Mesothelial cell of epicardium (in vitro differentiated cells): ENCODE measurements at regions not wholly inside any gene's neighbourhood (a gene's known extent, or its start where the extent isn't known, plus 50 kb on each side); places are given as distances from the start of the nearest gene placed in this dataset.

Experiments used
- DNase-seq, 2 experiments: peaks; one replicate each; pipeline ENCODE4 v3.0.0; 2021; ENCODE audit warnings: low spot score in 2 of 2; ENCODE audit not compliant: unreplicated experiment in 2 of 2
- H3K27ac Mint-ChIP-seq: 2 replicates; pipeline ENCODE4 v1.8.0; 2021; ENCODE audit warnings: mixed read lengths
- H3K27me3 Mint-ChIP-seq: 2 replicates; pipeline ENCODE4 v1.8.0; 2021; ENCODE audit warnings: low read depth, mixed read lengths
- H3K36me3 Mint-ChIP-seq: 2 replicates; pipeline ENCODE4 v1.8.0; 2021; ENCODE audit warnings: mixed read lengths
- H3K4me1 Mint-ChIP-seq: 2 replicates; pipeline ENCODE4 v1.8.0; 2021; ENCODE audit warnings: mixed read lengths
- H3K4me3 Mint-ChIP-seq: 2 replicates; pipeline ENCODE4 v1.8.0; 2021; ENCODE audit warnings: mild to moderate bottlenecking, moderate library complexity, mixed read lengths
- H3K9me3 Mint-ChIP-seq: 2 replicates; pipeline ENCODE4 v1.8.0; 2021; ENCODE audit warnings: mixed read lengths
- TF ChIP-seq, protein P1 (sequence below): fragments of 200-600 bp; sonication (generic); IDR thresholded peaks from one replicate; pipeline ENCODE4 v1.5.0; 2021; ENCODE audit warnings: antibody characterized with exemption; ENCODE audit not compliant: unreplicated experiment

DNA sequence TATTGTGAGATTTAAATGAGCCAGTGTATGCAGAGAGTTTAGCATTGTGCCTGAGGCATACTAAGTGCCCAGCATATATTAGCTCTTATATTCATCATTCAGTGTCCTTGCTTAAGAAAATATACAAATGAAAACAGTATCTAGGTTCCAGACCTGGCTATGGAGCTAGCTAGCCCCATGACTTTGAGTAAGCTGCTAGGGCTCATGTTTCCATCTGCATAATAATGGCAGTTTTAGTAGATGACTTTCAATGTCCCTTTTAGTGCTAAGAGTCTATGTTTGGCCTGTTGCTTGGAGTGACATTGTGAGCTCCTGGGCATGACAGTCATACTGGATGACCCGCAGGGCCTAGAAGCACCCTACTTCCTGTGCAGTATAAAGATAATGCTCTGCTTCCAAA, 435.3 kb downstream of the ZIC3 start:
- Mint-ChIP-seq H3K4me1 (no peaks in the 10 kb centered on the region), H3K4me3 (no peak overlapping the region), H3K36me3 (no peaks in the 10 kb centered on the region), H3K27ac (no peak overlapping the region), H3K9me3 (peaks cover 2% of the 10 kb centered on the region), H3K27me3 (no peaks in the 10 kb centered on the region)
- TF ChIP-seq, protein P1, sequence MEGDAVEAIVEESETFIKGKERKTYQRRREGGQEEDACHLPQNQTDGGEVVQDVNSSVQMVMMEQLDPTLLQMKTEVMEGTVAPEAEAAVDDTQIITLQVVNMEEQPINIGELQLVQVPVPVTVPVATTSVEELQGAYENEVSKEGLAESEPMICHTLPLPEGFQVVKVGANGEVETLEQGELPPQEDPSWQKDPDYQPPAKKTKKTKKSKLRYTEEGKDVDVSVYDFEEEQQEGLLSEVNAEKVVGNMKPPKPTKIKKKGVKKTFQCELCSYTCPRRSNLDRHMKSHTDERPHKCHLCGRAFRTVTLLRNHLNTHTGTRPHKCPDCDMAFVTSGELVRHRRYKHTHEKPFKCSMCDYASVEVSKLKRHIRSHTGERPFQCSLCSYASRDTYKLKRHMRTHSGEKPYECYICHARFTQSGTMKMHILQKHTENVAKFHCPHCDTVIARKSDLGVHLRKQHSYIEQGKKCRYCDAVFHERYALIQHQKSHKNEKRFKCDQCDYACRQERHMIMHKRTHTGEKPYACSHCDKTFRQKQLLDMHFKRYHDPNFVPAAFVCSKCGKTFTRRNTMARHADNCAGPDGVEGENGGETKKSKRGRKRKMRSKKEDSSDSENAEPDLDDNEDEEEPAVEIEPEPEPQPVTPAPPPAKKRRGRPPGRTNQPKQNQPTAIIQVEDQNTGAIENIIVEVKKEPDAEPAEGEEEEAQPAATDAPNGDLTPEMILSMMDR: no peak
- no peak for DNase-seq

DNA sequence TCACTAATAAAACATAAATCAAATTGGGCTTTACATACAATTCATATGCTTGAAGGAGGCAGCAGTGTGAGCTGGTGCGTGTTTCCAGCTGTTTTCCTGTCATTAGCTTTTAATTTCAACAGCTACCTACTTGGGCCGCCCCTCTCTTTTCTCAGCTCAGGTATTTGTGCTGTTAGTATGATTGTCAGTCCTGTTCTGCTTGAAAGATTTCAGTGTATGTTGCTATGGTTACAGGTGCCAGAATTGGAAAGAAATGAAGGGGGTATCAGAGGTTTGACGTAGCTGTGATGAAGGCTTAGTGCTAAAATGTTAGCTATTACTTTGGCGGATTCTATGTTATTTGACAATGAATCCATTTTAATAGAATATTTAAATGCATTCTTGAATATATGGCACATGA, 440.3 kb downstream of the ZIC3 start:
- TF ChIP-seq, protein P1: no peak
- DNase-seq: no peak
- H3K4me1 Mint-ChIP-seq: no peaks in the 10 kb centered on the region
- no peak overlapping the region for H3K27ac Mint-ChIP-seq
- H3K36me3 Mint-ChIP-seq: no peaks in the 10 kb centered on the region
- H3K4me3 Mint-ChIP-seq: no peak overlapping the region
- peaks cover 8% of the 10 kb centered on the region for H3K9me3 Mint-ChIP-seq
- no peaks in the 10 kb centered on the region for H3K27me3 Mint-ChIP-seq

DNA sequence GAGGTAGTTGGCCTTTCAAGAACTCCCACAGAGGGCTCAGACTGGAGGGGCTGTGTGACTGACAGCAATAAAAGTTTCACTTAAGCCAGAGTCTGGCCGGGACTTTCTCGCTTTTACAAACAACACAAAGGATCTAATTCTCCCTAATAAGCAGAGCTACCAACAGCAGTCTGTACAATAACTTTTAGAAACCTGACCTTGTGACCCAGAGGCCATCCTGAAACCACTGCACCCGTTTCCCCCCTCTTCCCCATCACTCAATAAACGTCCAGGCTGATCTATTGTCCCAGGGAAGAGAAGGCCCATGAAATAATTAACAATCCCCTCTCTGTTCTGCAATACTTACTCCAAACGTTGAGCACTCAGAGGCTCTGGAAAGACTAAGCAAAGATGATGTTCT, 442.4 kb downstream of the ZIC3 start:
- H3K4me3 Mint-ChIP-seq: no peak overlapping the region
- H3K27ac Mint-ChIP-seq: no peak overlapping the region
- H3K36me3 Mint-ChIP-seq: no peaks in the 10 kb centered on the region
- H3K27me3 Mint-ChIP-seq: no peaks in the 10 kb centered on the region
- no peak for DNase-seq
- TF ChIP-seq, protein P1: no peak
- no peaks in the 10 kb centered on the region for H3K4me1 Mint-ChIP-seq
- peaks cover 19% of the 10 kb centered on the region for H3K9me3 Mint-ChIP-seq

DNA sequence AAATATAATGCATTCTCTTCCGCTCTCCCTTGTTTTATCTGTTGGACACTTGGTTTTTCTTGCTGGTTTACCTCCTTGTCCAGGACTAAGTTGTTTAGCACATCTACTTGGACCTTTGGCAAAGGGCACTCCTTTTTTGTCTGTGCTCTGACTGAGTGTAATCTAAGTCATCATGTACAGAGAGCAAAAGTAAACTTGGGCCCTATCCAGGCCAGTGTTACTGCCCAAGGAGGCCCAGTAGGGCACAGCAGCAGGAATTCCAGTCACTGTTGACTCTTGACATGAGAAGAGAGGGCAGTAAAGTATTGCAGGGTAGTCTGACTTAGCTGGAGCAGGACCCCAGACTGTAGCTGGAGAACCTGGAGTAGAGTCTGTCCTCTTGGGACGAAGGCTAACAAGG, 445.5 kb downstream of the ZIC3 start:
- Mint-ChIP-seq H3K36me3 (no peaks in the 10 kb centered on the region), H3K4me1 (no peaks in the 10 kb centered on the region), H3K27me3 (no peaks in the 10 kb centered on the region), H3K9me3 (peaks cover 30% of the 10 kb centered on the region), H3K4me3 (no peak overlapping the region), H3K27ac (no peak overlapping the region)
- TF ChIP-seq, protein P1: no peak
- DNase-seq: no peak

DNA sequence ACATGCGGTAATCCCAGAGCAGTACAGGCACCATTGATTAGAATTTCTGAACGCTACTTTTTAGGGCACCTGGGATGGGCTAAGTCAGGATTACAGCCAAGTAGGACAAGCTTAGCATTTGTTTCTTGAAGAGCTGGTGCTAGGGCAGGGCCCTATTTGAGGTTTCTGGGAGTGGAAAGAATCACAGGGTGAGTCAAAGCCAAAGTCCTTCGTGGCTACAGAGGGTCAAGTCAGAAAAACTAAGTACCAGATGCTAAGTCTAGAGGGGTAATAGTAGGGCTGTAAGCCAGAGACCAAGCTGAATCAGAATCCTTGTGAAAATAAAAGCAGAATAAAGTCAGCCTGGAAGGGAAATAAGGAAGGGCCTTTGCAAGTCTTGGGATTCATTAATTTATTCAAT, 448.6 kb downstream of the ZIC3 start:
- Mint-ChIP-seq H3K36me3 (no peaks in the 10 kb centered on the region), H3K9me3 (peaks cover 30% of the 10 kb centered on the region), H3K4me3 (no peak overlapping the region), H3K4me1 (no peaks in the 10 kb centered on the region), H3K27ac (no peak overlapping the region), H3K27me3 (no peaks in the 10 kb centered on the region)
- no peak for DNase-seq
- TF ChIP-seq, protein P1: no peak

DNA sequence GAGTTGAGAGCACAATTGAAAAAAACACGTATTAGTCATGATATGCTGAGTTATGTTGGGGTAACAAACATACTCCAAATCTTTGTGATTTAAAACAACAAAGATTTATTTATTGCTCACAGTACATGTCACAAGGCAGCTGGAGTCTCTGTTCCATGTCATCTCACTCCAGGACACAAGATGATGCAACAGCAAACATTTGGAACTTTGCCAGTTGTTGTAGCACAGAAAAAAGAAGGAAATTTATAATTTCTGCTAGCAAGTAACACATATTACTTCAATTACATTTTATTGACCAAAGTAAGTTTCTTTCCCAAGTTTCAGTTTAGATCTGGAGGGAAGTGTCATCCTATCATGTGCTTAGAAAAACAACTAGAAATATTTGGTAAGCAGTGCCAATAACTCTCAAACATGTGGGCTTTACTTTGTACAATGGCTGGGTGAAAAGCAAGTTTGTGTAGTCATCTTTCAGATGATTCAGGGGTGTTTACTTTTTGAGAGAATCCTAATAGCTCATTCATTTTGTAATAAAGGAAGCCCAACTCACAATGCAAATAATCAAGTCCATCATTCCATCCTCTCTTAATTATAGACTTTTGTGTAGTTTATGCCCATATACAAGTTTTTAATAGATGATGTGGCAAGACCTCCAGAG, 452.3 kb downstream of the ZIC3 start:
- Mint-ChIP-seq H3K36me3 (no peaks in the 10 kb centered on the region), H3K27me3 (no peaks in the 10 kb centered on the region), H3K9me3 (peaks cover 16% of the 10 kb centered on the region)

More for the DNA sequence above, 452.3 kb downstream of the ZIC3 start:
- DNase-seq: no peak
- H3K4me3 Mint-ChIP-seq: no peak overlapping the region
- no peaks in the 10 kb centered on the region for H3K4me1 Mint-ChIP-seq
- no peak overlapping the region for H3K27ac Mint-ChIP-seq
- TF ChIP-seq, protein P1: no peak
